ENCODE measurements at regions not wholly inside any gene's neighbourhood (a gene's known extent, or its start where the extent isn't known, plus 50 kb on each side); places are given as distances from the start of the nearest gene placed in this dataset.
"Not testable (repeated sequence)": the region's sequence is repeated elsewhere in the genome, so short reads cannot be mapped to it uniquely, and the experiment has no call there.

GRCh38 chr21:18096413-18096812, 148.2 kb upstream of the CHODL start:
- DNase-seq: not testable (repeated sequence)

GRCh38 chr21:18089786-18090185, 154.8 kb upstream of the CHODL start:
- no peak for DNase-seq

GRCh38 chr21:18070392-18070791, 174.2 kb upstream of the CHODL start:
- no peak for DNase-seq

GRCh38 chr21:18069875-18070274, 174.8 kb upstream of the CHODL start:
- no peak for DNase-seq

- no peak for DNase-seq
Measured at GRCh38 chr21:18060402-18060801, 184.2 kb upstream of the CHODL start.

- no peak for DNase-seq
Measured at GRCh38 chr21:18058731-18059398, 185.8 kb upstream of the CHODL start.

GRCh38 chr21:18053151-18053550, 191.5 kb upstream of the CHODL start:
- no peak for DNase-seq

- DNase-seq: peak; percentile 16 to 73
Measured at GRCh38 chr21:18049461-18049860, 195.2 kb upstream of the CHODL start.

- peak; percentile 75 to 85 for DNase-seq
Measured at GRCh38 chr21:18041012-18041411, 203.6 kb upstream of the CHODL start.

- no peak for DNase-seq
Measured at GRCh38 chr21:18030248-18030647, 211.1 kb upstream of the C21orf91 start.

GRCh38 chr21:18026359-18026758, 207.2 kb upstream of the C21orf91 start:
- DNase-seq: no peak

- no peak for DNase-seq
Measured at GRCh38 chr21:18023711-18024110, 204.6 kb upstream of the C21orf91 start.

GRCh38 chr21:18023157-18023556, 204.0 kb upstream of the C21orf91 start:
- peak in 1 of 2 experiments; percentile 14 for DNase-seq

GRCh38 chr21:18007121-18007520, 188.0 kb upstream of the C21orf91 start:
- DNase-seq: peak; percentile 20 to 70

- DNase-seq: peak; percentile 18 to 59
Measured at GRCh38 chr21:18006691-18007090, 187.5 kb upstream of the C21orf91 start.

- DNase-seq: no peak
Measured at GRCh38 chr21:18002393-18002792, 183.2 kb upstream of the C21orf91 start.

GRCh38 chr21:18000981-18001686, 182.0 kb upstream of the C21orf91 start:
- DNase-seq: no peak

GRCh38 chr21:17998599-17998998, 179.4 kb upstream of the C21orf91 start:
- DNase-seq: not testable (repeated sequence)

GRCh38 chr21:17989780-17990179, 170.6 kb upstream of the C21orf91 start:
- no peak for DNase-seq

- DNase-seq: no peak
Measured at GRCh38 chr21:17988102-17988437, 168.9 kb upstream of the C21orf91 start.

GRCh38 chr21:17987382-17988101, 168.4 kb upstream of the C21orf91 start:
- no peak for DNase-seq

- DNase-seq: no peak
Measured at GRCh38 chr21:17981060-17981740, 162.0 kb upstream of the C21orf91 start.

GRCh38 chr21:17979763-17980162, 160.6 kb upstream of the C21orf91 start:
- DNase-seq: no peak
